A549 (cell line): ENCODE measurements at regions not wholly inside any gene's neighbourhood (a gene's known extent, or its start where the extent isn't known, plus 50 kb on each side); places are given as distances from the start of the nearest gene placed in this dataset.

Source experiments
- ATAC-seq, 2 experiments: fragments of 200-7000 bp in 1 of 2; fragments of >200 bp in 1 of 2; cut with Nextera tagmentation in 1 of 2; cut with Tn5 transposase in 1 of 2; 3 replicates each; pipeline versions ENCODE4 v1.8.0 to v1.9.1; 2018 to 2020; ENCODE audit warnings: mild to moderate bottlenecking in 1 of 2, moderate library complexity in 1 of 2
- CTCF ChIA-PET: fragments of 300-600 bp; sonication (Branson Sonifier 250); formaldehyde crosslinking; extraction: SDS; loops from one replicate; lab custom pipeline; 2021; ENCODE audit warnings: antibody characterized with exemption, inconsistent platforms; lab: Yijun Ruan, JAX
- POLR2A ChIA-PET: fragments of 350-600 bp; formaldehyde crosslinking; extraction: SDS; loops from one replicate; lab custom pipeline; 2021; ENCODE audit warnings: antibody characterized with exemption, inconsistent platforms; lab: Yijun Ruan, JAX
- DNase-seq, 2 experiments: peaks; one replicate each; pipeline versions ENCODE4 v3.0.0 to v3.0.0-alpha.2; 2011 to 2016; ENCODE audit warnings: low read depth in 1 of 2, low spot score in 1 of 2
- FAIRE-seq: peaks from 2 replicates; lab custom pipeline; 2011; peaks lifted over from hg19 to GRCh38; lab: Jason Lieb, UNC
- H3K27ac ChIP-seq, 2 experiments: fragments of >200 bp; sonication (Bioruptor Twin); formaldehyde crosslinking; 3 replicates each; pipeline ENCODE4 v1.5.1; 2016 to 2017
- H3K4me1 ChIP-seq: fragments of >200 bp; sonication (Bioruptor Twin); formaldehyde crosslinking; 3 replicates; pipeline ENCODE4 v1.6.1; 2016
- H3K4me2 ChIP-seq: fragments of >200 bp; sonication (Bioruptor Twin); formaldehyde crosslinking; 3 replicates; pipeline ENCODE4 v1.6.1; 2016
- H3K4me3 ChIP-seq: fragments of >200 bp; sonication (Bioruptor Twin); formaldehyde crosslinking; 3 replicates; pipeline ENCODE4 v1.5.1; 2016
- H3K9me3 ChIP-seq: fragments of >200 bp; sonication (Bioruptor Twin); formaldehyde crosslinking; 3 replicates; pipeline ENCODE4 v1.6.1; 2016
- CEBPB ChIP-seq, 2 experiments: fragments of >200 bp in 1 of 2; sonication (Bioruptor Twin) in 1 of 2; formaldehyde crosslinking in 1 of 2; IDR thresholded peaks; 2 replicates each; pipeline ENCODE4 v1.6.1; 2012 to 2016
- CHD2 ChIP-seq: fragments of 150-350 bp; IDR thresholded peaks from 2 replicates; pipeline ENCODE4 v1.6.1; 2014; ENCODE audit warnings: low read length; ENCODE audit not compliant: partially characterized antibody
- EP300 ChIP-seq, 2 experiments: fragments of >200 bp; sonication (Bioruptor Twin); formaldehyde crosslinking; IDR thresholded peaks; 2 replicates in 1 of 2; 3 replicates in 1 of 2; pipeline ENCODE4 v1.6.1; 2016 to 2017
- FOSB ChIP-seq: fragments of 250-450 bp; sonication (Bioruptor Pico); IDR thresholded peaks from 2 replicates; pipeline ENCODE4 v1.5.0; 2020; ENCODE audit warnings: mild to moderate bottlenecking, moderate library complexity
- FOSL2 ChIP-seq, 2 experiments: fragments of 450-650 bp in 1 of 2; fragments of >200 bp in 1 of 2; sonication (Bioruptor Twin) in 1 of 2; formaldehyde crosslinking; IDR thresholded peaks; 2 replicates each; pipeline versions ENCODE4 v1.5.0 to v1.6.1; 2016 to 2020; ENCODE audit warnings: mild to moderate bottlenecking in 1 of 2, moderate library complexity in 1 of 2
- FOXS1 ChIP-seq: fragments of 250-450 bp; sonication (Bioruptor Pico); IDR thresholded peaks from 2 replicates; pipeline ENCODE4 v1.5.0; 2020; ENCODE audit warnings: mild to moderate bottlenecking, moderate library complexity
- GATA3 ChIP-seq: IDR thresholded peaks from 2 replicates; pipeline ENCODE4 v1.6.1; 2012; ENCODE audit warnings: borderline replicate concordance
- HEYL ChIP-seq: fragments of 250-450 bp; sonication (Bioruptor Pico); IDR thresholded peaks from 2 replicates; pipeline ENCODE4 v1.8.0; 2021; ENCODE audit warnings: mild to moderate bottlenecking, moderate library complexity
- HOXB13 ChIP-seq: fragments of 250-450 bp; sonication (Bioruptor Pico); IDR thresholded peaks from 2 replicates; pipeline ENCODE4 v1.5.0; 2020; ENCODE audit warnings: low read depth, mild to moderate bottlenecking, moderate library complexity
- JUN ChIP-seq, 2 experiments: fragments of >200 bp; sonication (Bioruptor Twin); formaldehyde crosslinking; IDR thresholded peaks; 2 replicates in 1 of 2; 3 replicates in 1 of 2; pipeline ENCODE4 v1.6.1; 2016 to 2017
- JUNB ChIP-seq: fragments of >200 bp; sonication (Bioruptor Twin); formaldehyde crosslinking; IDR thresholded peaks from 2 replicates; pipeline ENCODE4 v1.6.1; 2016
- MAFK ChIP-seq: fragments of 450-650 bp; IDR thresholded peaks from 2 replicates; pipeline ENCODE4 v1.6.1; 2014; ENCODE audit not compliant: partially characterized antibody
- MYC ChIP-seq: IDR thresholded peaks from 2 replicates; pipeline ENCODE4 v1.6.1; 2012; ENCODE audit warnings: mild to moderate bottlenecking, inconsistent platforms, low read length, improper control_type of control experiment, borderline replicate concordance
- NFE2L2 ChIP-seq: fragments of 150-350 bp; conservative IDR thresholded peaks from 2 replicates; pipeline ENCODE4 v1.6.1; 2014; ENCODE audit warnings: low read length
- PHF8 ChIP-seq: fragments of 200-600 bp; sonication (generic); IDR thresholded peaks from 2 replicates; pipeline ENCODE4 v1.6.1; 2016; ENCODE audit warnings: low read depth, mild to moderate bottlenecking, antibody characterized with exemption, moderate library complexity, borderline replicate concordance
- POLR2AphosphoS2 ChIP-seq: conservative IDR thresholded peaks from 2 replicates; pipeline ENCODE4 v1.6.1; 2012; ENCODE audit warnings: low read length, improper control_type of control experiment, inconsistent platforms
- RAD21 ChIP-seq, 2 experiments: fragments of >200 bp in 1 of 2; sonication (Bioruptor Twin) in 1 of 2; formaldehyde crosslinking in 1 of 2; IDR thresholded peaks in 1 of 2; conservative IDR thresholded peaks in 1 of 2; 2 replicates in 1 of 2; 3 replicates in 1 of 2; pipeline ENCODE4 v1.6.1; 2012 to 2018; ENCODE audit warnings: inconsistent platforms in 1 of 2
- RFX5 ChIP-seq: fragments of 450-650 bp; IDR thresholded peaks from 2 replicates; pipeline ENCODE4 v1.7.1; 2014; ENCODE audit warnings: antibody characterized with exemption, mild to moderate bottlenecking, moderate library complexity
- SMC3 ChIP-seq: fragments of >200 bp; sonication (Bioruptor Twin); formaldehyde crosslinking; IDR thresholded peaks from 3 replicates; pipeline ENCODE4 v1.6.1; 2018; ENCODE audit warnings: inconsistent platforms
- SREBF2 ChIP-seq: fragments of 450-650 bp; IDR thresholded peaks from 2 replicates; pipeline ENCODE4 v1.6.1; 2014; ENCODE audit warnings: mild to moderate bottlenecking, moderate library complexity
- ZFP36 ChIP-seq: fragments of 450-650 bp; IDR thresholded peaks from 2 replicates; pipeline ENCODE4 v1.6.1; 2014; ENCODE audit warnings: borderline replicate concordance; ENCODE audit not compliant: partially characterized antibody
- ZSCAN20 ChIP-seq: fragments of 250-450 bp; sonication (Bioruptor Pico); IDR thresholded peaks from 2 replicates; pipeline ENCODE4 v1.8.0; 2022; ENCODE audit warnings: mild to moderate bottlenecking, moderate library complexity
- WGBS: methylation state at CpG from one replicate; pipeline ENCODE4 v1.1.6; 2017; ENCODE audit errors: missing lambda C conversion rate; 5-methylcytosine and 5-hydroxymethylcytosine counted together
- TF ChIP-seq, protein P1 (sequence below): fragments of >200 bp; sonication (Bioruptor Twin); formaldehyde crosslinking; IDR thresholded peaks from 3 replicates; pipeline ENCODE4 v1.5.1; 2016
- TF ChIP-seq, protein P2 (sequence below): IDR thresholded peaks from 2 replicates; pipeline ENCODE4 v1.6.1; 2012
- TF ChIP-seq, protein P3 (sequence below): fragments of 450-650 bp; IDR thresholded peaks from 2 replicates; pipeline ENCODE4 v1.6.1; 2014; ENCODE audit warnings: antibody characterized with exemption
- TF ChIP-seq, protein P4 (sequence below): fragments of 150-350 bp; IDR thresholded peaks from 2 replicates; pipeline ENCODE4 v1.6.1; 2014; ENCODE audit warnings: low read depth, mild to moderate bottlenecking, low read length
- TF ChIP-seq, protein P5 (sequence below): fragments of 250-450 bp; sonication (Bioruptor Pico); IDR thresholded peaks from 2 replicates; pipeline ENCODE4 v1.5.0; 2020; ENCODE audit warnings: low read depth, mild to moderate bottlenecking, moderate library complexity
- TF ChIP-seq, protein P6 (sequence below): fragments of >200 bp; sonication (Bioruptor Twin); formaldehyde crosslinking; IDR thresholded peaks from 3 replicates; pipeline ENCODE4 v1.6.1; 2016

DNA sequence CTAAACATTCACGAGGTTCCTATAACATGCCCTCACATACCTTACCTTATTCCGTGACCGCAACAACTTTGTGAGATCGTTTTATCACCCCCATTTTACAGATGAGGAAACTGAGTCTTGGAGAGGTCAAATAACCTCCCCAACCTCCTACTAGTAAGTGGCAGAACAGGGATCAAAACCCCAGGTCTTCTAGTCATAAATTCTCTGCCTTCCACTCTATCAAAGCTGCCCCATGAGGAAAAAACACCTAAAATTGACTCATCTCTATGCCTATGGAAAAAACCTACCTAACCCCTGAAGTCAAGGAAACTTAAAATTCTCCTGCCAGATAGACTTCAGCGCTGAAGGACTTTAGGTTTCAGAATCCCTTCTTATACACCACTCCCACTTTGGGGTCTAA lies 69.5 kb upstream of the ERRFI1 start (continued):
- no peak for TF ChIP-seq JUNB
- TF ChIP-seq CHD2: no peak
- TF ChIP-seq, protein P1, sequence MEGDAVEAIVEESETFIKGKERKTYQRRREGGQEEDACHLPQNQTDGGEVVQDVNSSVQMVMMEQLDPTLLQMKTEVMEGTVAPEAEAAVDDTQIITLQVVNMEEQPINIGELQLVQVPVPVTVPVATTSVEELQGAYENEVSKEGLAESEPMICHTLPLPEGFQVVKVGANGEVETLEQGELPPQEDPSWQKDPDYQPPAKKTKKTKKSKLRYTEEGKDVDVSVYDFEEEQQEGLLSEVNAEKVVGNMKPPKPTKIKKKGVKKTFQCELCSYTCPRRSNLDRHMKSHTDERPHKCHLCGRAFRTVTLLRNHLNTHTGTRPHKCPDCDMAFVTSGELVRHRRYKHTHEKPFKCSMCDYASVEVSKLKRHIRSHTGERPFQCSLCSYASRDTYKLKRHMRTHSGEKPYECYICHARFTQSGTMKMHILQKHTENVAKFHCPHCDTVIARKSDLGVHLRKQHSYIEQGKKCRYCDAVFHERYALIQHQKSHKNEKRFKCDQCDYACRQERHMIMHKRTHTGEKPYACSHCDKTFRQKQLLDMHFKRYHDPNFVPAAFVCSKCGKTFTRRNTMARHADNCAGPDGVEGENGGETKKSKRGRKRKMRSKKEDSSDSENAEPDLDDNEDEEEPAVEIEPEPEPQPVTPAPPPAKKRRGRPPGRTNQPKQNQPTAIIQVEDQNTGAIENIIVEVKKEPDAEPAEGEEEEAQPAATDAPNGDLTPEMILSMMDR: no peak
- no peak for TF ChIP-seq NFE2L2

DNA sequence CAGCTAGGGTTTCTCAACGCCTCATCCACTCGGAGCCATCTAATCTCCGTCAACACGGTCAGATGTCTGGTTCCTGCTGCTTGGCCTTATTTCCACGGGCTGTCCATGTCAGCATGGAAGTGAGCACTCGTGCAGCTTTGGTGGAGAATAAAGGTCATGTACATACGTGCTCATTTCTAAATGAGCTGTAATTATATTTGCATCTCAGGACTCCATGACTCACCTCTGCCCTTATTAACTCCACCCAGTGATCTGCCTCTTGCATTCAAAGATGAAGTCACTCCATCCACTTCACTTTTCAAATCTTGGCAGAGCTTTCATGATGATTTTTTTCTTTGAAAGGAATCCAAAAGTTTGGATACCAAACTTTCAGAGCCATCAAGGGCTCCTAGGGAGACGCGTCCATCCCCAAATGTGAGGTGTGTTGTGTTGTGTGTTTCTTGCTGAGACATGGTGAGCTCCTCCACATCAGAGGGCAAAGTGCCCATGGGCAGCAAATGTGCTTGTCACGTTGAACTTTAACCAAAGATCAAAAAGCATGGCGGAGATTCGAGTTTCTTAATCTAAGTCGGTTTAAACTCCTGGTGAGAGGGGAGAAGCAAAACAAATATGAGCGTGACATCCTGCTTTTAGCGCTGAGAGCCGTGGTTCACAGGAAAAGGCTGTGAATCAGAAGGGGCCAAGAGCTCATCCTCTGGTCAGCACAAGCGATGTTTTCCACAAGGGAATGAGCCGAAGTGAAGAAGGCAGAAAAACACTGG lies 68.6 kb upstream of the ERRFI1 start:
- DNase-seq (peak in 1 of 2 experiments; percentile 88), FAIRE-seq (no peak), ATAC-seq (peak; percentile 48 to 59; a peak in 4 of 6 replicates)
- H3K27ac ChIP-seq: peak overlapping the region; percentile 94 to 95
- peak overlapping the region; percentile 85 for H3K4me2 ChIP-seq
- no peak overlapping the region for H3K4me3 ChIP-seq
- H3K4me1 ChIP-seq: peaks cover 83% of the 10 kb centered on the region
- TF ChIP-seq POLR2AphosphoS2 (no peak), FOXS1 (CRISPR knock-in tag) (no peak), GATA3 (peak; percentile 58; the same call in 1 of the 2 replicates), JUNB (peak; percentile 58), SMC3 (peak; percentile 45), HEYL (0 out of 2 replicates have a peak, but pooled peaks have one; percentile 16), CEBPB (IDR thresholded peaks at IDR 0.05) (peak in 1 of 2 experiments; percentile 66; a peak in 2 of 4 replicates), EP300 (IDR thresholded peaks at IDR 0.05) (peak; percentile 51 to 73; a peak in 3 of 5 replicates), JUN (IDR thresholded peaks at IDR 0.05) (peak; percentile 47 to 57; a peak in 2 of 5 replicates), ZFP36 (no peak), HOXB13 (CRISPR knock-in tag) (peak; percentile 48; the same call in 1 of the 2 replicates), MYC (no peak), MAFK (peak; percentile 43), ZSCAN20 (peak; percentile 62; the same call in 1 of the 2 replicates), PHF8 (no peak), FOSB (CRISPR knock-in tag) (no peak; the same call in 1 of the 2 replicates), RFX5 (no peak), FOSL2 (IDR thresholded peaks at IDR 0.05) (no peak), FOSL2 (CRISPR knock-in tag; IDR thresholded peaks at IDR 0.05) (peak; percentile 74), RAD21 (conservative IDR thresholded peaks at IDR 0.05 in 1 of 2, IDR thresholded peaks at IDR 0.05 in 1 of 2) (peak; percentile 30 to 47), SREBF2 (no peak)
- TF ChIP-seq, protein P2, sequence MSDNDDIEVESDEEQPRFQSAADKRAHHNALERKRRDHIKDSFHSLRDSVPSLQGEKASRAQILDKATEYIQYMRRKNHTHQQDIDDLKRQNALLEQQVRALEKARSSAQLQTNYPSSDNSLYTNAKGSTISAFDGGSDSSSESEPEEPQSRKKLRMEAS: peak; percentile 72
- TF ChIP-seq, protein P3, sequence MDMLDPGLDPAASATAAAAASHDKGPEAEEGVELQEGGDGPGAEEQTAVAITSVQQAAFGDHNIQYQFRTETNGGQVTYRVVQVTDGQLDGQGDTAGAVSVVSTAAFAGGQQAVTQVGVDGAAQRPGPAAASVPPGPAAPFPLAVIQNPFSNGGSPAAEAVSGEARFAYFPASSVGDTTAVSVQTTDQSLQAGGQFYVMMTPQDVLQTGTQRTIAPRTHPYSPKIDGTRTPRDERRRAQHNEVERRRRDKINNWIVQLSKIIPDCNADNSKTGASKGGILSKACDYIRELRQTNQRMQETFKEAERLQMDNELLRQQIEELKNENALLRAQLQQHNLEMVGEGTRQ: no peak
- TF ChIP-seq, protein P4, sequence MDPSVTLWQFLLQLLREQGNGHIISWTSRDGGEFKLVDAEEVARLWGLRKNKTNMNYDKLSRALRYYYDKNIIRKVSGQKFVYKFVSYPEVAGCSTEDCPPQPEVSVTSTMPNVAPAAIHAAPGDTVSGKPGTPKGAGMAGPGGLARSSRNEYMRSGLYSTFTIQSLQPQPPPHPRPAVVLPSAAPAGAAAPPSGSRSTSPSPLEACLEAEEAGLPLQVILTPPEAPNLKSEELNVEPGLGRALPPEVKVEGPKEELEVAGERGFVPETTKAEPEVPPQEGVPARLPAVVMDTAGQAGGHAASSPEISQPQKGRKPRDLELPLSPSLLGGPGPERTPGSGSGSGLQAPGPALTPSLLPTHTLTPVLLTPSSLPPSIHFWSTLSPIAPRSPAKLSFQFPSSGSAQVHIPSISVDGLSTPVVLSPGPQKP: no peak
- TF ChIP-seq, protein P5, sequence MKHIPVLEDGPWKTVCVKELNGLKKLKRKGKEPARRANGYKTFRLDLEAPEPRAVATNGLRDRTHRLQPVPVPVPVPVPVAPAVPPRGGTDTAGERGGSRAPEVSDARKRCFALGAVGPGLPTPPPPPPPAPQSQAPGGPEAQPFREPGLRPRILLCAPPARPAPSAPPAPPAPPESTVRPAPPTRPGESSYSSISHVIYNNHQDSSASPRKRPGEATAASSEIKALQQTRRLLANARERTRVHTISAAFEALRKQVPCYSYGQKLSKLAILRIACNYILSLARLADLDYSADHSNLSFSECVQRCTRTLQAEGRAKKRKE (CRISPR knock-in tag): 0 out of 2 replicates have a peak, but pooled peaks have one; percentile 66
- TF ChIP-seq, protein P6, sequence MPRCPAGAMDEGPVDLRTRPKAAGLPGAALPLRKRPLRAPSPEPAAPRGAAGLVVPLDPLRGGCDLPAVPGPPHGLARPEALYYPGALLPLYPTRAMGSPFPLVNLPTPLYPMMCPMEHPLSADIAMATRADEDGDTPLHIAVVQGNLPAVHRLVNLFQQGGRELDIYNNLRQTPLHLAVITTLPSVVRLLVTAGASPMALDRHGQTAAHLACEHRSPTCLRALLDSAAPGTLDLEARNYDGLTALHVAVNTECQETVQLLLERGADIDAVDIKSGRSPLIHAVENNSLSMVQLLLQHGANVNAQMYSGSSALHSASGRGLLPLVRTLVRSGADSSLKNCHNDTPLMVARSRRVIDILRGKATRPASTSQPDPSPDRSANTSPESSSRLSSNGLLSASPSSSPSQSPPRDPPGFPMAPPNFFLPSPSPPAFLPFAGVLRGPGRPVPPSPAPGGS: 0 out of 3 replicates have a peak, but pooled peaks have one; percentile 48
- POLR2A ChIA-PET: interaction anchor here (0.6 to 1.3 kb wide), 4 partner anchors 12 to 78 kb away, joined by 4 to 7 read pairs (median 6); no protein-coding TSS in a partner anchor
- 17% methylated on average over 18 of the region's 18 CpGs for WGBS
- H3K9me3 ChIP-seq: no peaks in the 10 kb centered on the region
- CTCF ChIA-PET: interaction anchor here (0.8 to 1.8 kb wide), 6 partner anchors 17 to 219 kb away, joined by 3 to 7 read pairs (median 6); no protein-coding TSS in a partner anchor
